ENCODE measurements at regions not wholly inside any gene's neighbourhood (a gene's known extent, or its start where the extent isn't known, plus 50 kb on each side); places are given as distances from the start of the nearest gene placed in this dataset.

DNA sequence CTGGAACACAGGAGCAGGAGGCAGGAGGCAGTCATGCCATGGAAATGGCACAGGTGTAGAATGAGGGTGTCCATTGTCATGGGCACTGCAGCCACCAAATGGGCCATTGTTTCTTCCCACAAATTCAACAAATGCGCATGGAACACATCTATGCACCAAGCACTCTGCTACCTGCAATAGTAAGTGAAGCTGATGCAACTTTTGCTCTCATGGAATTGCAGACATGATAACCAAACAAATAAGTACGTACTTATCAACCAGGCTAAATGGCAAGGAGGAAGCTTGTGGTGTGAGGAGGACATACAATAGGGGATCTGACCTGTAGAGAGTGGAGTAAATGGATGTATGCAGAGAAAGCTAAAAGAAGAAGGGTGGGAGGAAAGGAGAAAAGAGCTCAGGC is 116.8 kb downstream of the TRIM36 start:
- no peaks in the 10 kb centered on the region for H3K4me1 Mint-ChIP-seq (ENCODE audit: low read depth, unreplicated experiment)
- BruUV-seq (replicated peaks) = no TSS peak
- ChIA-PET POLR2A (no interaction called here), CTCF (no interaction called here)
- DNase-seq = no peak
- Histone ChIP-seq H3K4me3 (ENCODE audit: low read depth, low read length) (no peak overlapping the region), H3K9me3 (no peaks in the 10 kb centered on the region), H3K27me3 (replicated peaks; ENCODE audit: control insufficient read depth, insufficient read depth, low read length) (no peaks in the 10 kb centered on the region), H3K4me1 (no peaks in the 10 kb centered on the region), H3K36me3 (ENCODE audit: control insufficient read depth, insufficient read depth, low read length) (no peaks in the 10 kb centered on the region)
- no peaks in the 10 kb centered on the region for H3K9me3 Mint-ChIP-seq (ENCODE audit: unreplicated experiment)
- TF ChIP-seq, protein P1, sequence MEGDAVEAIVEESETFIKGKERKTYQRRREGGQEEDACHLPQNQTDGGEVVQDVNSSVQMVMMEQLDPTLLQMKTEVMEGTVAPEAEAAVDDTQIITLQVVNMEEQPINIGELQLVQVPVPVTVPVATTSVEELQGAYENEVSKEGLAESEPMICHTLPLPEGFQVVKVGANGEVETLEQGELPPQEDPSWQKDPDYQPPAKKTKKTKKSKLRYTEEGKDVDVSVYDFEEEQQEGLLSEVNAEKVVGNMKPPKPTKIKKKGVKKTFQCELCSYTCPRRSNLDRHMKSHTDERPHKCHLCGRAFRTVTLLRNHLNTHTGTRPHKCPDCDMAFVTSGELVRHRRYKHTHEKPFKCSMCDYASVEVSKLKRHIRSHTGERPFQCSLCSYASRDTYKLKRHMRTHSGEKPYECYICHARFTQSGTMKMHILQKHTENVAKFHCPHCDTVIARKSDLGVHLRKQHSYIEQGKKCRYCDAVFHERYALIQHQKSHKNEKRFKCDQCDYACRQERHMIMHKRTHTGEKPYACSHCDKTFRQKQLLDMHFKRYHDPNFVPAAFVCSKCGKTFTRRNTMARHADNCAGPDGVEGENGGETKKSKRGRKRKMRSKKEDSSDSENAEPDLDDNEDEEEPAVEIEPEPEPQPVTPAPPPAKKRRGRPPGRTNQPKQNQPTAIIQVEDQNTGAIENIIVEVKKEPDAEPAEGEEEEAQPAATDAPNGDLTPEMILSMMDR (IDR thresholded peaks at IDR 0.05; ENCODE audit: insufficient read depth in 1 of 2, low read depth in 1 of 2, low read length in 1 of 2, severe bottlenecking in 1 of 2, unreplicated experiment in 1 of 2) = no peak
- H3K36me3 Mint-ChIP-seq (ENCODE audit: insufficient read depth, unreplicated experiment) = no peaks in the 10 kb centered on the region
- H3K27ac Mint-ChIP-seq (ENCODE audit: unreplicated experiment) = no peak overlapping the region
- H3K27me3 Mint-ChIP-seq (ENCODE audit: insufficient read depth, unreplicated experiment) = no peaks in the 10 kb centered on the region
- no peak overlapping the region for H3K4me3 Mint-ChIP-seq (ENCODE audit: unreplicated experiment)
- intact Hi-C loops (cut with micrococcal nuclease; ENCODE audit: unreplicated experiment) = no loop called here

DNA sequence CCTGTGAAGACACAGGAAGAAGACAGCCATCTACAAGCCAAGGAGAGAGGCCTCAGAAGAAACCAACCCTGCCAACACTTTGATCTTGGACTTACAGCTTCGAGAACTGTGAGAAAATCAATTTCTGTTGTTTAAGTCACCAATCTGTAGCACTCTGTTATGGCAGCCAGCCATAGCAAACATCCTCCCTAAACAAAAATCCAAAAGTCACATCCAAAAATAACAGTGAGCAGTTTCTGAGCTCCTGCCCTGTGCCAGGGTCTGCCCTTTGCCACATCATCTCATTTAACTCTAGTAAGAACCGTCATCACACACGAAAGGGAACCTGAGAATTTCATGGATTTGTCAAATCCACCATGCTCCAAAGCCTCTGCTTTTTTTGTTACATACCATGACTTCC is 118.8 kb downstream of the TRIM36 start:
- ChIA-PET POLR2A (no interaction called here), CTCF (no interaction called here)
- intact Hi-C loops (cut with micrococcal nuclease; ENCODE audit: unreplicated experiment) = no loop called here
- H3K4me1 Mint-ChIP-seq (ENCODE audit: low read depth, unreplicated experiment) = no peaks in the 10 kb centered on the region
- Histone ChIP-seq H3K4me3 (ENCODE audit: low read depth, low read length) (no peak overlapping the region), H3K36me3 (ENCODE audit: control insufficient read depth, insufficient read depth, low read length) (no peaks in the 10 kb centered on the region), H3K9me3 (no peaks in the 10 kb centered on the region), H3K4me1 (no peaks in the 10 kb centered on the region), H3K27me3 (replicated peaks; ENCODE audit: control insufficient read depth, insufficient read depth, low read length) (no peaks in the 10 kb centered on the region)
- TF ChIP-seq, protein P1 (IDR thresholded peaks at IDR 0.05; ENCODE audit: insufficient read depth in 1 of 2, low read depth in 1 of 2, low read length in 1 of 2, severe bottlenecking in 1 of 2, unreplicated experiment in 1 of 2) = no peak
- H3K27ac Mint-ChIP-seq (ENCODE audit: unreplicated experiment) = no peak overlapping the region
- H3K4me3 Mint-ChIP-seq (ENCODE audit: unreplicated experiment) = no peak overlapping the region
- H3K9me3 Mint-ChIP-seq (ENCODE audit: unreplicated experiment) = no peaks in the 10 kb centered on the region
- H3K36me3 Mint-ChIP-seq (ENCODE audit: insufficient read depth, unreplicated experiment) = no peaks in the 10 kb centered on the region
- no TSS peak for BruUV-seq (replicated peaks)
- H3K27me3 Mint-ChIP-seq (ENCODE audit: insufficient read depth, unreplicated experiment) = peaks cover 6% of the 10 kb centered on the region
- DNase-seq = no peak

DNA sequence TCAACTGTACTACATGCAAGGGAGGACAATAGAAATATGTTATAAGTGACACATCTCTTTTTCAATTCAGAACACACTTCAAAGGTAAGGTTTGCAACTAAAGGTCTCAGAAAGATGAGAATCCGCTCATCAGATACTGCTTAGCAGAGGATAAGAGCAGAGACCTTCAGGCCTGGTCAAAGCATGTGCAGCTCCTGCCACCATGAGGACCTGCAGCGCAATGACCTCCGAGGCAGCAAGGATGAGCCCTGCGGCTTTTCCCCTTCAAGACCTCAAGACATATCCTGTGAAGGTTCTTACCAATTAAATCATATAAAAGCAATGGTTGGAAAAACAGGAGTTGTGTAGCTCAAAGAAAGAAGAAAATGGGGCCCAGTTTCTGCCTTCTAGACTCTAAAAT is 135.8 kb downstream of the TRIM36 start:
- TF ChIP-seq, protein P1 (IDR thresholded peaks at IDR 0.05; ENCODE audit: insufficient read depth in 1 of 2, low read depth in 1 of 2, low read length in 1 of 2, severe bottlenecking in 1 of 2, unreplicated experiment in 1 of 2) = no peak
- no peak overlapping the region for H3K27ac Mint-ChIP-seq (ENCODE audit: unreplicated experiment)
- no peak overlapping the region for H3K4me3 ChIP-seq (ENCODE audit: low read depth, low read length)
- DNase-seq = no peak
- H3K36me3 Mint-ChIP-seq (ENCODE audit: insufficient read depth, unreplicated experiment) = peaks cover 2% of the 10 kb centered on the region
- intact Hi-C loops (cut with micrococcal nuclease; ENCODE audit: unreplicated experiment) = no loop called here
- H3K4me1 Mint-ChIP-seq (ENCODE audit: low read depth, unreplicated experiment) = no peaks in the 10 kb centered on the region
- CTCF ChIA-PET = no interaction called here
- POLR2A ChIA-PET = no interaction called here
- peaks cover 43% of the 10 kb centered on the region for H3K9me3 Mint-ChIP-seq (ENCODE audit: unreplicated experiment)
- no TSS peak for BruUV-seq (replicated peaks)
- no peaks in the 10 kb centered on the region for H3K36me3 ChIP-seq (ENCODE audit: control insufficient read depth, insufficient read depth, low read length)
- H3K9me3 ChIP-seq = no peaks in the 10 kb centered on the region
- no peak overlapping the region for H3K4me3 Mint-ChIP-seq (ENCODE audit: unreplicated experiment)
- no peaks in the 10 kb centered on the region for H3K4me1 ChIP-seq
- H3K27me3 ChIP-seq (replicated peaks; ENCODE audit: control insufficient read depth, insufficient read depth, low read length) = no peaks in the 10 kb centered on the region
- peaks cover under 1% of the 10 kb centered on the region for H3K27me3 Mint-ChIP-seq (ENCODE audit: insufficient read depth, unreplicated experiment)
